Bronchial epithelial cell (primary cell): ENCODE measurements at regions not wholly inside any gene's neighbourhood (a gene's known extent, or its start where the extent isn't known, plus 50 kb on each side); places are given as distances from the start of the nearest gene placed in this dataset.
"Not testable (repeated sequence)": the region's sequence is repeated elsewhere in the genome, so short reads cannot be mapped to it uniquely, and the experiment has no call there.

Experiments used
- DNase-seq: peaks from one replicate; pipeline ENCODE4 v3.0.0-alpha.2; 2010; ENCODE audit warnings: low read depth
- FAIRE-seq: peaks from 2 replicates; lab custom pipeline; 2011; peaks lifted over from hg19 to GRCh38; lab: Jason Lieb, UNC
- H3K27me3 ChIP-seq: 2 replicates; pipeline ENCODE4 v1.5.1; 2011; ENCODE audit warnings: low read length; ENCODE audit not compliant: control insufficient read depth, insufficient read depth
- H3K36me3 ChIP-seq: 2 replicates; pipeline ENCODE4 v1.5.1; 2011; ENCODE audit warnings: low read length; ENCODE audit not compliant: control insufficient read depth, insufficient read depth
- H3K4me3 ChIP-seq: 2 replicates; pipeline ENCODE4 v1.5.1; 2011; ENCODE audit warnings: mild to moderate bottlenecking, low read depth, low read length, control low read depth
- CTCF ChIP-seq: IDR thresholded peaks from 2 replicates; pipeline ENCODE4 v1.5.1; 2011; ENCODE audit warnings: mild to moderate bottlenecking, moderate library complexity, low read length, control low read depth, inconsistent platforms; ENCODE audit not compliant: insufficient read depth, severe bottlenecking

- Histone ChIP-seq H3K27me3 (no peaks in the 10 kb centered on the region), H3K4me3 (no peak overlapping the region), H3K36me3 (no peaks in the 10 kb centered on the region)
- no peak for TF ChIP-seq CTCF
- FAIRE-seq (no peak), DNase-seq (no peak)
Observed at GRCh38 chr4:66766557-66766956, 778.7 kb downstream of the CENPC start.

GRCh38 chr4:66750273-66750672, 795.0 kb downstream of the CENPC start:
- H3K36me3 ChIP-seq, result no peaks in the 10 kb centered on the region
- no peak for TF ChIP-seq CTCF
- no peak overlapping the region for H3K4me3 ChIP-seq
- DNase-seq (peak; percentile 66), FAIRE-seq (no peak)
- no peaks in the 10 kb centered on the region for H3K27me3 ChIP-seq

- not testable (repeated sequence) for H3K36me3 ChIP-seq, DNase-seq, H3K27me3 ChIP-seq, FAIRE-seq, H3K4me3 ChIP-seq
Observed at GRCh38 chr4:66746918-66747317, 798.4 kb downstream of the CENPC start.

- FAIRE-seq, result no peak
- TF ChIP-seq CTCF, result no peak
Observed at GRCh38 chr4:66741081-66741480, 804.2 kb downstream of the CENPC start.

GRCh38 chr4:66736606-66737005, 808.7 kb downstream of the CENPC start:
- Histone ChIP-seq H3K36me3 (no peaks in the 10 kb centered on the region), H3K4me3 (no peak overlapping the region), H3K27me3 (no peaks in the 10 kb centered on the region)
- FAIRE-seq (no peak), DNase-seq (peak; percentile 32)
- no peak for TF ChIP-seq CTCF

More at GRCh38 chr4:66741081-66741480, 804.2 kb downstream of the CENPC start:
- no peaks in the 10 kb centered on the region for H3K36me3 ChIP-seq
- H3K27me3 ChIP-seq, result no peaks in the 10 kb centered on the region
- H3K4me3 ChIP-seq, result no peak overlapping the region
- peak; percentile 97 for DNase-seq

- Histone ChIP-seq H3K4me3 (no peak overlapping the region), H3K27me3 (no peaks in the 10 kb centered on the region), H3K36me3 (no peaks in the 10 kb centered on the region)
- DNase-seq (no peak), FAIRE-seq (no peak)
- TF ChIP-seq CTCF, result no peak
Observed at GRCh38 chr4:66728280-66728679, 817.0 kb downstream of the CENPC start.

GRCh38 chr4:66712301-66712921, 832.9 kb downstream of the CENPC start:
- H3K4me3 ChIP-seq, DNase-seq, FAIRE-seq, H3K36me3 ChIP-seq, H3K27me3 ChIP-seq: not testable (repeated sequence)
